ENCODE measurements at regions not wholly inside any gene's neighbourhood (a gene's known extent, or its start where the extent isn't known, plus 50 kb on each side); places are given as distances from the start of the nearest gene placed in this dataset.

DNA sequence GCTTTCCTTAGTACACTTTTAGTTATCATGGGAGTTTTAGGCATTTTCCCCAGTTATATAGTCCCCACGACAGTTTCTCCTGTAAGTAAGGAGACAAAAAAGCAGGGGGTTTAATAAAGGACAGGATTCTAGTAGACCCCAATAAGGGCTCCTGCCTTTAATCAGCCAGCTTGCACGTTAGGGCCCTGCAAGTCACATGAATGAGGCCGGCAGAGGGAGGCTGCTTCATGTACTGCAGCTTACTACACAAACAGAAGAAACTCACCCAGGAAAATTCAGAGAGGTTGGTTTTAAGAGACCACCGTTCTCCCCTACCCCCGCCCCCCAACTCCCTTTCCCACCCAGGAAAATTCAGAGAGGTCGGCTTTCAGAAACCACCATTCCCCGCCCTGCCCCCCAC lies 229.7 kb upstream of the MOCS1 start:
- TF ChIP-seq, protein P1, sequence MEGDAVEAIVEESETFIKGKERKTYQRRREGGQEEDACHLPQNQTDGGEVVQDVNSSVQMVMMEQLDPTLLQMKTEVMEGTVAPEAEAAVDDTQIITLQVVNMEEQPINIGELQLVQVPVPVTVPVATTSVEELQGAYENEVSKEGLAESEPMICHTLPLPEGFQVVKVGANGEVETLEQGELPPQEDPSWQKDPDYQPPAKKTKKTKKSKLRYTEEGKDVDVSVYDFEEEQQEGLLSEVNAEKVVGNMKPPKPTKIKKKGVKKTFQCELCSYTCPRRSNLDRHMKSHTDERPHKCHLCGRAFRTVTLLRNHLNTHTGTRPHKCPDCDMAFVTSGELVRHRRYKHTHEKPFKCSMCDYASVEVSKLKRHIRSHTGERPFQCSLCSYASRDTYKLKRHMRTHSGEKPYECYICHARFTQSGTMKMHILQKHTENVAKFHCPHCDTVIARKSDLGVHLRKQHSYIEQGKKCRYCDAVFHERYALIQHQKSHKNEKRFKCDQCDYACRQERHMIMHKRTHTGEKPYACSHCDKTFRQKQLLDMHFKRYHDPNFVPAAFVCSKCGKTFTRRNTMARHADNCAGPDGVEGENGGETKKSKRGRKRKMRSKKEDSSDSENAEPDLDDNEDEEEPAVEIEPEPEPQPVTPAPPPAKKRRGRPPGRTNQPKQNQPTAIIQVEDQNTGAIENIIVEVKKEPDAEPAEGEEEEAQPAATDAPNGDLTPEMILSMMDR (IDR thresholded peaks at IDR 0.05; ENCODE audit: insufficient read depth, low read length): no peak
- no peak for TF ChIP-seq SPI1 (IDR thresholded peaks at IDR 0.05; ENCODE audit: borderline replicate concordance, low read depth)
- TF ChIP-seq GABPA (IDR thresholded peaks at IDR 0.05; ENCODE audit: low read depth): no peak
- no peak for TF ChIP-seq POLR2AphosphoS5 (IDR thresholded peaks at IDR 0.05; ENCODE audit: low read depth)
- TF ChIP-seq, protein P2, sequence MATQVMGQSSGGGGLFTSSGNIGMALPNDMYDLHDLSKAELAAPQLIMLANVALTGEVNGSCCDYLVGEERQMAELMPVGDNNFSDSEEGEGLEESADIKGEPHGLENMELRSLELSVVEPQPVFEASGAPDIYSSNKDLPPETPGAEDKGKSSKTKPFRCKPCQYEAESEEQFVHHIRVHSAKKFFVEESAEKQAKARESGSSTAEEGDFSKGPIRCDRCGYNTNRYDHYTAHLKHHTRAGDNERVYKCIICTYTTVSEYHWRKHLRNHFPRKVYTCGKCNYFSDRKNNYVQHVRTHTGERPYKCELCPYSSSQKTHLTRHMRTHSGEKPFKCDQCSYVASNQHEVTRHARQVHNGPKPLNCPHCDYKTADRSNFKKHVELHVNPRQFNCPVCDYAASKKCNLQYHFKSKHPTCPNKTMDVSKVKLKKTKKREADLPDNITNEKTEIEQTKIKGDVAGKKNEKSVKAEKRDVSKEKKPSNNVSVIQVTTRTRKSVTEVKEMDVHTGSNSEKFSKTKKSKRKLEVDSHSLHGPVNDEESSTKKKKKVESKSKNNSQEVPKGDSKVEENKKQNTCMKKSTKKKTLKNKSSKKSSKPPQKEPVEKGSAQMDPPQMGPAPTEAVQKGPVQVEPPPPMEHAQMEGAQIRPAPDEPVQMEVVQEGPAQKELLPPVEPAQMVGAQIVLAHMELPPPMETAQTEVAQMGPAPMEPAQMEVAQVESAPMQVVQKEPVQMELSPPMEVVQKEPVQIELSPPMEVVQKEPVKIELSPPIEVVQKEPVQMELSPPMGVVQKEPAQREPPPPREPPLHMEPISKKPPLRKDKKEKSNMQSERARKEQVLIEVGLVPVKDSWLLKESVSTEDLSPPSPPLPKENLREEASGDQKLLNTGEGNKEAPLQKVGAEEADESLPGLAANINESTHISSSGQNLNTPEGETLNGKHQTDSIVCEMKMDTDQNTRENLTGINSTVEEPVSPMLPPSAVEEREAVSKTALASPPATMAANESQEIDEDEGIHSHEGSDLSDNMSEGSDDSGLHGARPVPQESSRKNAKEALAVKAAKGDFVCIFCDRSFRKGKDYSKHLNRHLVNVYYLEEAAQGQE (IDR thresholded peaks at IDR 0.05; ENCODE audit: insufficient replicate concordance, low read depth): no peak
- no peak overlapping the region for H3K4me3 ChIP-seq (replicated peaks; ENCODE audit: insufficient read depth, low read length)
- DNase-seq (ENCODE audit: low read depth in 1 of 2, low spot score in 1 of 2): no peak
- H3K27me3 ChIP-seq (ENCODE audit: insufficient read depth, poor library complexity, severe bottlenecking): no peaks in the 10 kb centered on the region
- H3K27ac ChIP-seq (replicated peaks): no peak overlapping the region

DNA sequence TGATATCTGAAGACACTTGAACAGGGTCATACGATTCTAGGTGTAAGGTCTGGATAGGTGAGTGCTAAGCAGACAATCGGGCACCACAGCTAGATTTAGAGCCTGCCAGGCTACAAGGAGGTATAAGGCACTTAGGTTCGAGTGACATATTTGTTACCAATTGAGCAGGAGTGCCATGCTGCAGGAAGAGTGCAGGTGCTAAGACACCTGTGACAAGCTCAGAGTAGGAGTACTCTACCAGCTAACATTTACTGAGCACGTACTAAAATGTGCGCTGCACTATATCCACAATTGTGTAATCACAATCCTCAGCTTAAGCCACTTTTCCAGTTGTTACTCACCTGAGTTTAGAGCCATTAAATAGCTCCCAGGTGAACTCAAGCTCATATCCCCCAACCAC lies 227.8 kb upstream of the MOCS1 start:
- no peaks in the 10 kb centered on the region for H3K27me3 ChIP-seq (ENCODE audit: insufficient read depth, poor library complexity, severe bottlenecking)
- no peak for DNase-seq (ENCODE audit: low read depth in 1 of 2, low spot score in 1 of 2)
- TF ChIP-seq GABPA (IDR thresholded peaks at IDR 0.05; ENCODE audit: low read depth) (no peak), POLR2AphosphoS5 (IDR thresholded peaks at IDR 0.05; ENCODE audit: low read depth) (no peak), SPI1 (IDR thresholded peaks at IDR 0.05; ENCODE audit: borderline replicate concordance, low read depth) (no peak)
- TF ChIP-seq, protein P2 (IDR thresholded peaks at IDR 0.05; ENCODE audit: insufficient replicate concordance, low read depth): no peak
- TF ChIP-seq, protein P1 (IDR thresholded peaks at IDR 0.05; ENCODE audit: insufficient read depth, low read length): no peak
- H3K4me3 ChIP-seq (replicated peaks; ENCODE audit: insufficient read depth, low read length): no peak overlapping the region
- no peak overlapping the region for H3K27ac ChIP-seq (replicated peaks)

DNA sequence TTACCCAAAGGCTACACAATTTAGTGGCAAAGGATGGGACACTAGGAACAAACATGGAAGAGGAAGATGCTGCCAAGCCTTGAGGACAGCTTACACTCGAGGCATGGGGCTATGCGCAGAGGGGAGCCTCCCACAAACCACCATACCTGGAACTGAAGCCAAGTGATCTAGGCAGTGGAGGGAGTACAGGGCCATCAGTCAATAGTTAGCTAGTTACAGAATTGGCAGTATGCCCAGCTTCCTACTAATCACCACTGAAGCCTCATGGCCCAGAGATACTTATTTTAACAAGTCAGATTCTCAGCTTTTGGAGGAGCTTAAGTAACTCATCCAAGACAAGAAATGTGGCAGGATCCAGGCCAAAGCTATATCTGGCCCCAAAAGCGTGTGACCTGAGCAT lies 226.6 kb upstream of the MOCS1 start:
- Histone ChIP-seq H3K27me3 (ENCODE audit: insufficient read depth, poor library complexity, severe bottlenecking) (no peaks in the 10 kb centered on the region), H3K27ac (replicated peaks) (no peak overlapping the region), H3K4me3 (replicated peaks; ENCODE audit: insufficient read depth, low read length) (no peak overlapping the region)
- no peak for DNase-seq (ENCODE audit: low read depth in 1 of 2, low spot score in 1 of 2)
- TF ChIP-seq, protein P2 (IDR thresholded peaks at IDR 0.05; ENCODE audit: insufficient replicate concordance, low read depth): no peak
- no peak for TF ChIP-seq GABPA (IDR thresholded peaks at IDR 0.05; ENCODE audit: low read depth)

DNA sequence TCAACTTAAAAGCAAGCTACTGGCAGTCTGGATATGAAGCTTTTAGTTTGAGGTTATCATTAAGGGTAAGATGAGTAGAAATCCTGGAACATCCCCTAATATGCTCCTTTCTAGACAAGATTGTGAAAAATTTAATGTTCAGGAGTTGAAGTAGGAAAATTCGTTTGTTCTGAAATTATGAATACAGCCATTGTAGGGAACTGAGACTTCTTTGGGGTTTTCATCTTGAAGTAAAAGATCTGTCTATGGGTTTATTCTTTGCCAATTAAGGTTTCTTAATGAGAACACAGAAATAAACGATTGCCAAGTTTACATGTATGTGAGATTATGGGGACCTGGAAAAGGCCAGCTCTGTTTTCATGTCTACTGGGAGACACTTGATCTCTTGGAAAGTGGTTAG lies 225.6 kb upstream of the MOCS1 start:
- no peak for DNase-seq (ENCODE audit: low read depth in 1 of 2, low spot score in 1 of 2)
- TF ChIP-seq GABPA (IDR thresholded peaks at IDR 0.05; ENCODE audit: low read depth) (no peak), POLR2AphosphoS5 (IDR thresholded peaks at IDR 0.05; ENCODE audit: low read depth) (no peak), SPI1 (IDR thresholded peaks at IDR 0.05; ENCODE audit: borderline replicate concordance, low read depth) (no peak)
- TF ChIP-seq, protein P2 (IDR thresholded peaks at IDR 0.05; ENCODE audit: insufficient replicate concordance, low read depth): no peak
- TF ChIP-seq, protein P1 (IDR thresholded peaks at IDR 0.05; ENCODE audit: insufficient read depth, low read length): no peak
- H3K27me3 ChIP-seq (ENCODE audit: insufficient read depth, poor library complexity, severe bottlenecking): no peaks in the 10 kb centered on the region
- no peak overlapping the region for H3K27ac ChIP-seq (replicated peaks)
- no peak overlapping the region for H3K4me3 ChIP-seq (replicated peaks; ENCODE audit: insufficient read depth, low read length)

All from HL-60 (cell line).